HG02870 (cell line): ENCODE measurements at regions not wholly inside any gene's neighbourhood (a gene's known extent, or its start where the extent isn't known, plus 50 kb on each side); places are given as distances from the start of the nearest gene placed in this dataset.
A peak's percentile ranks its signal among the peaks of the same experiment; 100 is the strongest.
"Not testable (repeated sequence)": the region's sequence is repeated elsewhere in the genome, so short reads cannot be mapped to it uniquely, and the experiment has no call there.

ENCODE experiments used
- ATAC-seq: cut with Tn5 transposase; IDR thresholded peaks from one replicate; pipeline ENCODE4 v1.9.1; 2021; ENCODE audit warnings: mild to moderate bottlenecking, moderate library complexity; ENCODE audit not compliant: unreplicated experiment

DNA sequence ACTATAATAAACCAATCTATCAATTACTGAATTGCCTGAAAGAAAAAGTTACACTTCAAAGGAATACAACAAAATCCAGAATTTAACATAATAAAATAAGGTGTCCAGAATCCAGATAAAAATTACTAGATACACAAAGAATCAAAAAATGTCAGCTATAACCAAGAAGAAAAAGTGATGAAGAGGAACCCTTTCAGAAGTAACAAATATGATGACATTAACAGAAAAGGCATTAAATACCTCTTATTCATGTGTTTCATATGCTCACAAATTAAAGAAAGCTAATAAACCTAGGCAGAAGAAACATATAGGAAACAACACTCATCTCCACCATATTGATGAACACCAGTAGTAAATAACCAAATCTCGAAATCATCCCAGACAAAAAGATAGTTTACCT lies 722.8 kb downstream of the ADCYAP1 start:
- ATAC-seq, result no peak

GRCh38 chr18:1648712-1649111 lies 744.0 kb downstream of the ADCYAP1 start:
- no peak for ATAC-seq

DNA sequence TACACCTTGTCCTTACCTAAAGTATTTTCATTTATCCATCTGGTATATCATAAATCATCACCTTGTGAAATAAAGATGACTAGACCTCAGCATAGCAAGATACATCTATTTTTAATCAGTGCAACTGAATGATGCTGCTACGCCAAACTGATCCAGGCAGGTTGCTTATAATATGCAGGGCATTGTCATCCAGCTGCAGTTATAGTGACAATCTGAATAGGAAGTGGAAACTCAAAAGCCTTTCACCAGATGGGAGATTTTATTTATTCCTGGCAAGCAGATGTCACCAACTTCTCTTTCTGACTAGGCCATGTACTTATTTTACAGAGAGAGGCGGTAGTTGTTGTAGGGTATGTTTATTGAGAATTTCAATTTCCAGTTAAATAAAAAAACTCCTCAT lies 747.3 kb downstream of the ADCYAP1 start:
- no peak for ATAC-seq

GRCh38 chr18:1653873-1654272 lies 749.2 kb downstream of the ADCYAP1 start:
- no peak for ATAC-seq

DNA sequence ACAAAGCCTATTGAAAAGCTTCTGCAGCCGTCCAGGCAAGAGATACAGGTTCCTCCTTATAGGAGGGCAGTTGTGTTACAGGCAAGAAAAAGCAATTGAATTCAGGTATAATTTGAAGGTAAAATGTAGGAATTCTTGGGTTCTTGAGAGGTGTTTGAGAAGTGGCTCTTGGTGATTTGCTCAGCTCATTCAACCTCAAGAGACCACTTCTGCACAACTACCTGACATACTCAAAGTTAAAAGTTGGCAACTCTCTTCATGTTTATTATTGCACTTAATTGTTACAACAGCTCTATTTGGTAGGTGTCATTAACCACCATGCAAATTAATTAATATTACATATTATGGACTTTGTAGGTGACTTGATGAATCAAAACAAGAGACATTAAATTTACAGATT lies 753.2 kb downstream of the ADCYAP1 start:
- no peak for ATAC-seq

GRCh38 chr18:1658908-1659566 lies 754.4 kb downstream of the ADCYAP1 start:
- no peak for ATAC-seq

GRCh38 chr18:1663879-1664705 lies 759.4 kb downstream of the ADCYAP1 start:
- peak; percentile 92 for ATAC-seq

- ATAC-seq, result no peak
Observed at GRCh38 chr18:1665079-1665478, 760.4 kb downstream of the ADCYAP1 start.

DNA sequence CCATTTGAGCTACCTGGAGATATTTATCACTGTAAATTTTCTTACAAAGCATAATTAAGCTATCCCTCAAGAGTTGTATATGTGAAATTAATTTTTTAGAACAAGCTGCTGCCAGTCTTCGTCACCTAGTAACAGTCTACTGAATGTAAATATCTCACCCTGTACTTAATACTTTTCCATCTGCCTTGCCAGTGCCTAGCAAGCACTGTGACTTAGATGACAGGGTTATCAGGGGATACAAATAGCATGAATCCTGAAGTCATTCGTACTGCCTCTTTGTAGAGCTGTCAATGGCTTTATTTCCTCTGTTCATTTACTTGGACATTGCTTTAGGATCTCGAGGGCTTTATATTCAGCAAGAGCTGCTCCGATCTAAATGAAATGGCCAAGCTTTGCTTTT lies 763.6 kb downstream of the ADCYAP1 start:
- ATAC-seq, result no peak

GRCh38 chr18:1671710-1672109 lies 767.0 kb downstream of the ADCYAP1 start:
- ATAC-seq, result not testable (repeated sequence)

DNA sequence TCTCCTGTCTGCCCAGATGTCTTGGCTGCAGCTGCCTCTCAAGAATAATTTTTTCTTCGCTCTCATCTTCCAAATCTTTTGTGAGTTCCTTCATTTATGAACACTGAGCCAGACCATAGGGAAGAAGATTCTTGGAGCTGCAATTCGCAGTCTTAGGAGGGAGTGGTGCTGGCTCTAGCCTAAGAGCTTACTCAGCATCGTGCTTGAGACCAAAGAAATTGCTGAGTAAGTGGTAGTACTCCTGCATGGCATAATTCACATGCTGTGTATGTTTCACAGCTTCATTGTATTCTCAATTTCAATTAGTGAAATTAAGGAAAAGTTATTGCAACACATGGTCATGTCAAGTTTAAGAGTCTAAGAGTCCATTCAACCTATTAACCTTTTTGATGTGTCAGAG lies 771.7 kb downstream of the ADCYAP1 start:
- ATAC-seq, result no peak

- no peak for ATAC-seq
Observed at GRCh38 chr18:1680108-1680507, 775.4 kb downstream of the ADCYAP1 start.

DNA sequence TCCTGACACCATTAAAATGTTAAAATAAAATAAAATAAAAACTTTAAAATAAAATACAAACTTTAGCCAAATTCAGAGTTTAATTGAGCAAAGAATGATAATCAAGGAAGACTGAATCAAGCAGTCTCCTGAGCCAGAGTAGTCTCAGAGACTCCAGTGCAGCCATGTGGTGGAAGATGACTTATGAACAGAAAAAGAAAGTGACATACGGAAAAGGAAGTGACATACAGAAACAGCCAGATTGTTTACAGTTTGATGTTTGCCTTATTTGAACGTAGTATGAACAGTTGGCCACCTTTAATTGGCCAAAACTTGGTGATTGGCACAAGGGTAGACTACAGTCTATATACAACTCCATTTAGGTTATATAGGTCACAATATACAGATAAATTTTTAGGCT lies 787.2 kb downstream of the ADCYAP1 start:
- no peak for ATAC-seq

- ATAC-seq, result no peak
Observed at GRCh38 chr18:1708006-1708405, 803.3 kb downstream of the ADCYAP1 start.

- no peak for ATAC-seq
Observed at GRCh38 chr18:1710114-1710513, 805.4 kb downstream of the ADCYAP1 start.

GRCh38 chr18:1732143-1732542 lies 827.5 kb downstream of the ADCYAP1 start:
- ATAC-seq, result no peak

DNA sequence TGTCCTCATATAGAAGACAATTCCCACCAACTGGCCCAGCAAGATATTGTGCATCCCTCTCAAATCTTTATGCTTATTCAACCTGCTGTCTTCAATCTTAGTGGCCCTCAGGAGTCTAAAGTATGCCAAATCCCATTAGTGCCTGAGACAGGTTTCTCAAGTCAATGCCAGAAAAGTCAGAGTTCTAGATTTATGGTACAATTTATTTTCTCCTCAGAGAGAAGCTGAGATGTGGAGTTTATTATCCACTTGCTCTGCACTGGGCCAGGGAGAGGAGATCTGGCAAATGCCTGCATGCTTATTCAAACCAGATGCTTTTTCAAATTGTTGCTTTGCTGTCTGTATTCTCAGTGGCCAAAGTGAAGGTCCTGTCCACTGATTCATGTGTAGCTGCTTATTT lies 825.2 kb downstream of the METTL4 start:
- ATAC-seq, result no peak

DNA sequence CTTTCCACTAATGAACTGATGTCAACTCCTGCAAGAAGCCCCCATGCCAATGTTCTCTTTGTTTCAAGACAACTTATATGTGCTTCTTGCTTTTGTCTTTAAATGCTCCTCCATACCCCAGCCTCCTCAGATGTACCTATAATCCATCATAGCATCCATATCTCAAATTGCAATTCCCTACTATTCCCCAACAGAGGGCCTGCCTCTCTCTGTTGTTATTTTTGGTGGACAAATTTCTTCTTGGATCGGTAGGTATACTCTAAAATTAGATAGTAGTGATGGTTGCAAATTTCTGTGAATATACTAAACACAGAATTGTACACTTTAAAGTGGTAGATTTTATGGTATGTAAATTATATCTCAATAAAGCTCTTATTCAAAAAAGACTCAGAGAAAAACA lies 820.1 kb downstream of the METTL4 start:
- no peak for ATAC-seq

DNA sequence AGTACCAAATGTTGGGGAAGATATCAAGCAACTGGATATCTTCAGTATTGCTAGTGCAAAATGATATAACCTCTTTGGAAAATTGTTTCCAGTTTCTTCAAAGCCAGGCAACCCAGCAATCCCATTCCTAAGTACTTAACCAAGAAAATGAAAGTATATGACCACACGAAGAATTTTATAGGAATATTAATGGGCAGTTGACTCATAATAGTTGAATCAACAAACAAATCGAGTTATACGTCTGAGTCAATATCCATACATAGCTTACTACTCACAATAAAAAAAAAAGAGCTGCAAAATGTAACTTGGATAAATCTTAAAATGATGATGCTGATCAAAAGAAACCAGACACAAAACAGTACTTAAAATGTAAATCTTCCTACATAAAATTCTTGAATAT lies 810.4 kb downstream of the METTL4 start:
- no peak for ATAC-seq

DNA sequence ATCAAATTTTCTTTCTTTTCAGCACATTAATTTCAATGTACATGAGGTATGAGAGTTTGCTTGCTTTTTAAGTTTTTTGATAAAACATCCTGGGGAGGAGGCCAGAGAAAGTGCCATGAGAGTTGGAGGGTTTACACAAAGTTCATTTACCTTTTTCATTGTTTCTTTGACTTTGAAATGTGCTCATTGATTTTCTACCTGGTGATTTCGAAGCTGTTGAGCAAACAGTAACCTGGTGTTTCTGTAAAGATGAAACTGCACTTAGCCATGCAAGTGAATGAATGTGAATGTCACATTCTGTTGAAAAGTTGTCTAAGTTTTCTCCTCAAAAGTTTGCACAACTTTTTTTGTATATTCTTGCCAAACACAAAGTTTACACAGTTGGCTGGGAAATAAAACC lies 797.0 kb downstream of the METTL4 start:
- ATAC-seq, result no peak

DNA sequence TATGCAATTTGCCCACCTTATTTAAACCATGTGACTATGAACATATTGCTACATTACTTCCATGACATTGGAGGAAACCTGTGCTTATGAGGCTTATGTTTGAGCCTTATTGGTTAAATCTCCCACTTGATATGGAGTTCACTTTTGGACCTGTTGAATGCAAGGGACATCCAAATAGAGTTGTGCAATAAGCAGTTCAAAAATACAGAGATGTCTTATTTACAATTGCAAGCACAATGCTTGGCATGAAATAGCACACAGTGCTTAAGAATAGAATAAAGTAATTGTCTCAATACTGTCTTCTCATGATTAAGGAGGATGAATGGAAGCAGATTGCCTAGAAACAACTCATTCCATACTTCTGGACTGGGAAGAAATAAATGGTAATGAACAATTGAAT lies 793.5 kb downstream of the METTL4 start:
- no peak for ATAC-seq

- no peak for ATAC-seq
Observed at GRCh38 chr18:1778496-1779178, 792.7 kb downstream of the METTL4 start.
